ENCODE measurements at regions not wholly inside any gene's neighbourhood (a gene's known extent, or its start where the extent isn't known, plus 50 kb on each side); places are given as distances from the start of the nearest gene placed in this dataset.

- no peaks in the 10 kb centered on the region for H3K36me3 ChIP-seq
- intact Hi-C loops (cut with DNase I), result no loop called here
- H3K9me3 ChIP-seq, result peaks cover 0 to 4% (median 0%) of the 10 kb centered on the region in 4 donors
- DNase-seq, result no peak
- no peaks in the 10 kb centered on the region for H3K27me3 ChIP-seq
- no peak overlapping the region for H3K27ac ChIP-seq
- no peaks in the 10 kb centered on the region for H3K4me1 ChIP-seq
- TF ChIP-seq CTCF (IDR thresholded peaks at IDR 0.05) (no peak), POLR2A (IDR thresholded peaks at IDR 0.05) (no peak), EP300 (IDR thresholded peaks at IDR 0.05) (no peak), POLR2AphosphoS5 (IDR thresholded peaks at IDR 0.05) (no peak)
- no peak overlapping the region for H3K4me3 ChIP-seq
Observed at GRCh38 chr2:136210822-136211221, 92.9 kb upstream of the CXCR4 start.

DNA sequence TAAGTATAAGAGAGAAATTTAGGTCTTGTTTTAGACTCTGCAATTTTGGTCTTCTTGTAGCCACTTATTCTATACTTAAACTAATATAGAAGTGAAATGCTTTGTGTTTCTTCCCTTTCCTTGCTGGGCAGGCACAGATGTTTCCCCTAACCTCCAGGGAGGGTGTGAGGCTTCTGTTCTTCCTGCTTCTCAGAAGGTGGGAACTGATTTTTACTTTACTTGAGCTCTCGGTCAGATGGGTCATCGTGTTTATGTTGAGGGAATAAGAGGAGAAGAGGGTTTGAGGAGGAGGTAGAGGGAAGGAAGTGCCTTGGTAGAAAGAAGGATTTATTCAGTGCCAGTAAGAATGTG is 92.5 kb upstream of the CXCR4 start:
- no peak for TF ChIP-seq POLR2AphosphoS5 (IDR thresholded peaks at IDR 0.05)
- TF ChIP-seq CTCF (IDR thresholded peaks at IDR 0.05), result no peak
- TF ChIP-seq EP300 (IDR thresholded peaks at IDR 0.05), result no peak
- no peak for TF ChIP-seq POLR2A (IDR thresholded peaks at IDR 0.05)
- DNase-seq, result no peak
- Histone ChIP-seq H3K9me3 (peaks cover 0 to 4% (median 0%) of the 10 kb centered on the region in 4 donors), H3K36me3 (no peaks in the 10 kb centered on the region), H3K4me3 (no peak overlapping the region), H3K27ac (peak overlapping the region in 1 of 4 donors; percentile 31), H3K4me1 (no peaks in the 10 kb centered on the region), H3K27me3 (no peaks in the 10 kb centered on the region)
- WGBS, 2 donors, result 56 to 83% methylated on average over 2 of the region's 2 CpGs
- intact Hi-C loops (cut with DNase I), result no loop called here

DNA sequence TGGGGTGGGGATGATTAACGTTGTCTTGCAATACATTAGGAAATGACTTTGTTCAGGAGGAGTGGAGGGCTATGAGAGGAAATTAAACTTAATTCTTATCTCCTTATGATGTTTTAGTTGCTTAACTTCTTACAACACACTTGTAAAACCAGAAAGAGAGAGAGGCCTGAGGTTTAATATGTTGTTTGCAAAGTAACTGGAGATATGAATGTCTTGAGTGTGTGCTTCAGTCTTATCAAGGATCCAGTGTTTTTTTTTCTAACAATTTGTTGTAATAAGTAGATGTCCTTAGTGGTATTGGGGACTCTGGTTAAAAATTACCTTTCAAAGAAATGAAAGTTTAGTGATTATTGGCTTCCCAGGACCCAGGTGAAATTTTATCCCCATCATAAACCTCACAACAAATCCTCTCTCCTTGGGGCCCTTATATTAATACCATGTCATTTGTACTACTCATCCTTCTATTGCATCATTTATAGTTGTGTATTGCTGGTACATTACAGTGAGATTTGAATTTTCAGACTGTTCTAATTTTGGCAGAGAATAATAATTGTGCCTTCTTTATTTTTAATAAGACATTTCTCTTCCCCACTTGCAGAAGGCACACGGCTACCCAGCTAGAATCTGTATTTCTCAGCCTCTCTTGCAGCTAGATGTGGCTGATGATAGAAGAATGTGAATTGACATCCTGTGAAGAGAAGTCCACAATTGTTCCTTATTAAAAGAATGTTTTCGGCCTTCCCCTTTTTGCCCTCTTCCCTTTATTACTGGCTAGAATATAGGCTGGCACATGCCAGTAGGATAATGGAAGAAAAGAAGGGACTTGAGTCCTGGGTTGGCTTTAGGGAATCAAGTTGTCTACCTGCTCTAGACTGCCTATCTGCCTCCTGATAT is 91.9 kb upstream of the CXCR4 start:
- 66 to 71% methylated on average over 3 of the region's 3 CpGs for WGBS, 2 donors
- H3K27me3 ChIP-seq, result no peaks in the 10 kb centered on the region
- H3K36me3 ChIP-seq, result no peaks in the 10 kb centered on the region

GRCh38 chr2:136208682-136209420 is 90.9 kb upstream of the CXCR4 start:
- intact Hi-C loops (cut with DNase I), result no loop called here
- Histone ChIP-seq H3K4me3 (no peak overlapping the region), H3K4me1 (no peaks in the 10 kb centered on the region), H3K9me3 (peaks cover 0 to 4% (median 0%) of the 10 kb centered on the region in 4 donors), H3K36me3 (no peaks in the 10 kb centered on the region), H3K27me3 (no peaks in the 10 kb centered on the region), H3K27ac (no peak overlapping the region)
- DNase-seq, result no peak
- no peak for TF ChIP-seq POLR2AphosphoS5 (IDR thresholded peaks at IDR 0.05)
- TF ChIP-seq EP300 (IDR thresholded peaks at IDR 0.05), result no peak
- no peak for TF ChIP-seq CTCF (IDR thresholded peaks at IDR 0.05)
- TF ChIP-seq POLR2A (IDR thresholded peaks at IDR 0.05), result no peak
- WGBS, 2 donors, result 77 to 84% methylated on average over 8 of the region's 8 CpGs

More for the DNA sequence above, 91.9 kb upstream of the CXCR4 start:
- no peaks in the 10 kb centered on the region for H3K4me1 ChIP-seq
- intact Hi-C loops (cut with DNase I), result no loop called here
- H3K9me3 ChIP-seq, result peaks cover 0 to 4% (median 0%) of the 10 kb centered on the region in 4 donors
- no peak for DNase-seq
- peak overlapping the region in 1 of 4 donors; percentile 31 for H3K27ac ChIP-seq
- no peak overlapping the region for H3K4me3 ChIP-seq
- TF ChIP-seq POLR2A (IDR thresholded peaks at IDR 0.05) (no peak), POLR2AphosphoS5 (IDR thresholded peaks at IDR 0.05) (no peak), CTCF (IDR thresholded peaks at IDR 0.05) (no peak), EP300 (IDR thresholded peaks at IDR 0.05) (no peak)
